Kidney (tissue), 13 donors: ENCODE measurements at regions not wholly inside any gene's neighbourhood (a gene's known extent, or its start where the extent isn't known, plus 50 kb on each side); places are given as distances from the start of the nearest gene placed in this dataset.

Experiments used
- DNase-seq, 5 donors: peaks; one replicate each; pipeline ENCODE4 v3.0.0-alpha.2; 2013 to 2020
- FAIRE-seq: peaks from 2 replicates; lab custom pipeline; 2012; peaks lifted over from hg19 to GRCh38; lab: Jason Lieb, UNC
- H3K27ac ChIP-seq, 2 donors: one replicate each; pipeline ENCODE4 v1.7.0; 2013; ENCODE audit warnings: low read depth in 2 of 2, low read length in 2 of 2, inconsistent platforms in 1 of 2
- H3K27me3 ChIP-seq: one replicate; pipeline ENCODE4 v1.7.1; 2013; ENCODE audit warnings: low read length, inconsistent platforms; ENCODE audit not compliant: control insufficient read depth, insufficient read depth
- H3K36me3 ChIP-seq, 3 donors: one replicate each; pipeline versions ENCODE4 v1.7.0 to v1.7.1; 2013; ENCODE audit warnings: low read length in 3 of 3, control low read depth in 1 of 3, inconsistent platforms in 1 of 3; ENCODE audit not compliant: insufficient read depth in 3 of 3, control insufficient read depth in 2 of 3
- H3K4me1 ChIP-seq, 3 donors: one replicate each; pipeline versions ENCODE4 v1.7.0 to v1.7.1; 2013; ENCODE audit warnings: low read length in 3 of 3, inconsistent platforms in 1 of 3, low read depth in 1 of 3; ENCODE audit not compliant: control insufficient read depth in 2 of 3, insufficient read depth in 2 of 3
- H3K4me3 ChIP-seq, 3 donors: one replicate each; pipeline versions ENCODE4 v1.7.0 to v1.8.1; 2013; ENCODE audit warnings: low read length in 3 of 3, control low read depth in 1 of 3, inconsistent platforms in 1 of 3
- H3K9ac ChIP-seq, 3 donors: one replicate each; pipeline versions ENCODE4 v1.7.0 to v1.7.1; 2013; ENCODE audit warnings: low read length in 3 of 3, control low read depth in 1 of 3, inconsistent platforms in 1 of 3
- H3K9me3 ChIP-seq, 3 donors: one replicate each; pipeline versions ENCODE4 v1.7.0 to v1.7.1; 2013; ENCODE audit warnings: low read length in 3 of 3, control low read depth in 1 of 3, inconsistent platforms in 1 of 3; ENCODE audit not compliant: control insufficient read depth in 2 of 3, insufficient read depth in 1 of 3
- intact Hi-C: fragments of 100-400 bp; cut with DNase I; formaldehyde crosslinking; loops from one replicate; pipeline ENCODE4 v1.11.1; 2022
- TF ChIP-seq, protein P1 (sequence below): IDR thresholded peaks from 3 replicates; pipeline ENCODE4 v1.5.1; 2012; ENCODE audit warnings: mild to moderate bottlenecking, moderate library complexity, borderline replicate concordance; ENCODE audit not compliant: insufficient read depth; ENCODE audit errors: extremely low read depth
- donor health status: control.
- donor health status: control.
- donor health status: control.
- donor health status: control.
- donor health status: control.
- donor health status: DM: yes; HTN: yes; CAD: no.
- donor health status: Normal renal cell carcinoma (clear cell type).

- no peak for DNase-seq
- Histone ChIP-seq H3K9ac (no peak overlapping the region), H3K27me3 (no peaks in the 10 kb centered on the region), H3K9me3 (peaks cover 0 to 3% (median 0%) of the 10 kb centered on the region in 3 donors), H3K4me1 (no peaks in the 10 kb centered on the region), H3K36me3 (no peaks in the 10 kb centered on the region), H3K27ac (no peak overlapping the region), H3K4me3 (no peak overlapping the region)
- FAIRE-seq = no peak
- intact Hi-C loops = no loop called here
- TF ChIP-seq, protein P1, sequence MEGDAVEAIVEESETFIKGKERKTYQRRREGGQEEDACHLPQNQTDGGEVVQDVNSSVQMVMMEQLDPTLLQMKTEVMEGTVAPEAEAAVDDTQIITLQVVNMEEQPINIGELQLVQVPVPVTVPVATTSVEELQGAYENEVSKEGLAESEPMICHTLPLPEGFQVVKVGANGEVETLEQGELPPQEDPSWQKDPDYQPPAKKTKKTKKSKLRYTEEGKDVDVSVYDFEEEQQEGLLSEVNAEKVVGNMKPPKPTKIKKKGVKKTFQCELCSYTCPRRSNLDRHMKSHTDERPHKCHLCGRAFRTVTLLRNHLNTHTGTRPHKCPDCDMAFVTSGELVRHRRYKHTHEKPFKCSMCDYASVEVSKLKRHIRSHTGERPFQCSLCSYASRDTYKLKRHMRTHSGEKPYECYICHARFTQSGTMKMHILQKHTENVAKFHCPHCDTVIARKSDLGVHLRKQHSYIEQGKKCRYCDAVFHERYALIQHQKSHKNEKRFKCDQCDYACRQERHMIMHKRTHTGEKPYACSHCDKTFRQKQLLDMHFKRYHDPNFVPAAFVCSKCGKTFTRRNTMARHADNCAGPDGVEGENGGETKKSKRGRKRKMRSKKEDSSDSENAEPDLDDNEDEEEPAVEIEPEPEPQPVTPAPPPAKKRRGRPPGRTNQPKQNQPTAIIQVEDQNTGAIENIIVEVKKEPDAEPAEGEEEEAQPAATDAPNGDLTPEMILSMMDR = no peak
These were observed 51.6 kb upstream of the PMCH start for GRCh38 chr12:102249079-102249841.
